ENCODE measurements at regions not wholly inside any gene's neighbourhood (a gene's known extent, or its start where the extent isn't known, plus 50 kb on each side); places are given as distances from the start of the nearest gene placed in this dataset.

GRCh38 chr6:15811107-15811506, 148.3 kb upstream of the DTNBP1 start:
- 100% methylated on average over 2 of the region's 2 CpGs for WGBS (ENCODE audit: insufficient coverage)
- H3K36me3 Mint-ChIP-seq: no peaks in the 10 kb centered on the region
- Histone ChIP-seq H3K4me3 (replicated peaks in 1 of 3; ENCODE audit: low read depth in 2 of 3, low read length in 3 of 3) (no peak overlapping the region), H3K79me2 (ENCODE audit: insufficient read depth, low read length) (no peaks in the 10 kb centered on the region), H3K27me3 (ENCODE audit: control insufficient read depth in 2 of 2, insufficient read depth in 2 of 2, low read length in 2 of 2) (no peaks in the 10 kb centered on the region), H3K4me1 (ENCODE audit: control insufficient read depth in 1 of 2, insufficient read depth in 2 of 2, low read length in 2 of 2) (peaks cover 0 to 8% of the 10 kb centered on the region in 2 donors), H3K4me2 (replicated peaks; ENCODE audit: extremely low read depth, low read length, poor library complexity, severe bottlenecking) (no peak overlapping the region), H4K20me1 (ENCODE audit: insufficient read depth, low read length) (no peaks in the 10 kb centered on the region), H3K9me3 (replicated peaks in 1 of 2; ENCODE audit: control insufficient read depth in 1 of 2, insufficient read depth in 1 of 2, low read length in 2 of 2) (no peaks in the 10 kb centered on the region), H3K36me3 (replicated peaks in 1 of 2; ENCODE audit: control insufficient read depth in 1 of 2, insufficient read depth in 2 of 2, low read length in 2 of 2) (no peaks in the 10 kb centered on the region), H3K27ac (ENCODE audit: low read depth in 1 of 2, low read length in 2 of 2) (no peak overlapping the region), H3K9ac (ENCODE audit: insufficient read depth, low read length, poor library complexity, severe bottlenecking) (no peak overlapping the region), H2AFZ (ENCODE audit: insufficient read depth, low read depth, low read length, poor library complexity, severe bottlenecking) (no peak overlapping the region)
- H3K27ac Mint-ChIP-seq: no peak overlapping the region
- H3K4me1 Mint-ChIP-seq: peaks cover 18% of the 10 kb centered on the region
- peaks cover 0 to 6% (median 5%) of the 10 kb centered on the region in 3 donors for H3K27me3 Mint-ChIP-seq (ENCODE audit: low read depth in 3 of 3)
- no peak for DNase-seq
- TF ChIP-seq CTCF (IDR thresholded peaks at IDR 0.05): no peak
- no peak overlapping the region for H3K4me3 Mint-ChIP-seq
- H3K9me3 Mint-ChIP-seq: peaks cover 0 to 6% (median 4%) of the 10 kb centered on the region in 7 donors
- intact Hi-C loops (cut with micrococcal nuclease): no loop called here

GRCh38 chr6:15810618-15811017, 147.8 kb upstream of the DTNBP1 start:
- Histone ChIP-seq H3K4me1 (ENCODE audit: control insufficient read depth in 1 of 2, insufficient read depth in 2 of 2, low read length in 2 of 2) (peaks cover 0 to 8% of the 10 kb centered on the region in 2 donors), H3K4me2 (replicated peaks; ENCODE audit: extremely low read depth, low read length, poor library complexity, severe bottlenecking) (no peak overlapping the region), H4K20me1 (ENCODE audit: insufficient read depth, low read length) (no peaks in the 10 kb centered on the region), H2AFZ (ENCODE audit: insufficient read depth, low read depth, low read length, poor library complexity, severe bottlenecking) (no peak overlapping the region), H3K27ac (ENCODE audit: low read depth in 1 of 2, low read length in 2 of 2) (no peak overlapping the region), H3K9ac (ENCODE audit: insufficient read depth, low read length, poor library complexity, severe bottlenecking) (no peak overlapping the region), H3K4me3 (replicated peaks in 1 of 3; ENCODE audit: low read depth in 2 of 3, low read length in 3 of 3) (no peak overlapping the region), H3K9me3 (replicated peaks in 1 of 2; ENCODE audit: control insufficient read depth in 1 of 2, insufficient read depth in 1 of 2, low read length in 2 of 2) (no peaks in the 10 kb centered on the region), H3K36me3 (replicated peaks in 1 of 2; ENCODE audit: control insufficient read depth in 1 of 2, insufficient read depth in 2 of 2, low read length in 2 of 2) (no peaks in the 10 kb centered on the region), H3K27me3 (ENCODE audit: control insufficient read depth in 2 of 2, insufficient read depth in 2 of 2, low read length in 2 of 2) (no peaks in the 10 kb centered on the region), H3K79me2 (ENCODE audit: insufficient read depth, low read length) (no peaks in the 10 kb centered on the region)
- intact Hi-C loops (cut with micrococcal nuclease): no loop called here
- DNase-seq: no peak
- no peaks in the 10 kb centered on the region for H3K36me3 Mint-ChIP-seq
- peaks cover 0 to 6% (median 4%) of the 10 kb centered on the region in 7 donors for H3K9me3 Mint-ChIP-seq
- no peak for TF ChIP-seq CTCF (IDR thresholded peaks at IDR 0.05)
- H3K4me3 Mint-ChIP-seq: no peak overlapping the region
- peaks cover 0 to 6% (median 5%) of the 10 kb centered on the region in 3 donors for H3K27me3 Mint-ChIP-seq (ENCODE audit: low read depth in 3 of 3)
- H3K27ac Mint-ChIP-seq: no peak overlapping the region
- no CpG with 5 or more reads among the region's 1 CpG for WGBS (ENCODE audit: insufficient coverage)
- peaks cover 18% of the 10 kb centered on the region for H3K4me1 Mint-ChIP-seq

Measured in CD14-positive monocyte (primary cell).